D721Med (cell line): ENCODE measurements at regions not wholly inside any gene's neighbourhood (a gene's known extent, or its start where the extent isn't known, plus 50 kb on each side); places are given as distances from the start of the nearest gene placed in this dataset.

Experiments
- DNase-seq: peaks from one replicate; pipeline ENCODE4 v3.0.0; 2011; ENCODE audit warnings: low spot score; ENCODE audit not compliant: insufficient read length
- FAIRE-seq: peaks from 2 replicates; lab custom pipeline; 2011; peaks lifted over from hg19 to GRCh38; lab: Jason Lieb, UNC
- TF ChIP-seq, protein P1 (sequence below): IDR thresholded peaks from 2 replicates; pipeline ENCODE4 v1.5.1; 2012; ENCODE audit warnings: mild to moderate bottlenecking, control low read depth; ENCODE audit not compliant: insufficient read depth; ENCODE audit errors: missing control alignments

DNA sequence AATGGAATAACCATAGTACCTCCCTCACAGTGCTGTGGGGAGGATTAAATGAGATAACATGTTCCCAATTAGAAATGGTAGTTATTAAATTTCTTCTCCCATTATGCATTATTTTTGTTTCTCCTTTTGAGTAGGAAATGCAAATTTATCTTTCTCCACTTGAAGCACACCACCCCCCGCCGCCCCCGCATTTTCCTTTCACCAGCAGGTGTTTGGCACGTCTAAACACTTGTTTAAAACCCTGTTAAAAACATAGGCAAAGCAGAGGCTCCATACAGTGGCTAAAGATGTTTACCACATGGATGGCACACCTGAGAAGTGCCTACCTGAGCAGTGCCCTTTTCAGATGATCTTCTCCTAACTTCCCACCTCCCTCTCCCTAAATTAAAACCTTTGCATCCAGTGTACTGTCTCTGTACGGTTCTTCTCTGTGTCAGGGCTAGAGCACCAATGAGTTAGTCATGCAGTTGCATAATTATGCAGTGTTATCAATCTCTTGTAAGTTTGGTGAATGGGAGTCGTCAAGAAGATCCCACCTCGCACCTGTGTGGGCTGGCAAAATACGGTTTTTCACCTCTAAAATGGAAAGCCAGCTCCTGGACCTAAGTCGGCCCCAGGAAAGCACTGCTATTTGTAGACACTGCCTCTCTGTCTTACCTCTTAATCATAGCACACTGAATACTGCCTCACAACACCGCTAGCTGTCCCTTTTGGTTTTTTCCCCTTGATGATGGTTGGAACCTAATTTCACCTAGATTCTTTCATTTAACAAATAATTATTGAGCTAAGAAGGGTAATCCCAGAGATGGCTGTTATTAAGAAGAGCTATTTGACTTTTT is 122.0 kb downstream of the CT47B1 start:
- TF ChIP-seq, protein P1, sequence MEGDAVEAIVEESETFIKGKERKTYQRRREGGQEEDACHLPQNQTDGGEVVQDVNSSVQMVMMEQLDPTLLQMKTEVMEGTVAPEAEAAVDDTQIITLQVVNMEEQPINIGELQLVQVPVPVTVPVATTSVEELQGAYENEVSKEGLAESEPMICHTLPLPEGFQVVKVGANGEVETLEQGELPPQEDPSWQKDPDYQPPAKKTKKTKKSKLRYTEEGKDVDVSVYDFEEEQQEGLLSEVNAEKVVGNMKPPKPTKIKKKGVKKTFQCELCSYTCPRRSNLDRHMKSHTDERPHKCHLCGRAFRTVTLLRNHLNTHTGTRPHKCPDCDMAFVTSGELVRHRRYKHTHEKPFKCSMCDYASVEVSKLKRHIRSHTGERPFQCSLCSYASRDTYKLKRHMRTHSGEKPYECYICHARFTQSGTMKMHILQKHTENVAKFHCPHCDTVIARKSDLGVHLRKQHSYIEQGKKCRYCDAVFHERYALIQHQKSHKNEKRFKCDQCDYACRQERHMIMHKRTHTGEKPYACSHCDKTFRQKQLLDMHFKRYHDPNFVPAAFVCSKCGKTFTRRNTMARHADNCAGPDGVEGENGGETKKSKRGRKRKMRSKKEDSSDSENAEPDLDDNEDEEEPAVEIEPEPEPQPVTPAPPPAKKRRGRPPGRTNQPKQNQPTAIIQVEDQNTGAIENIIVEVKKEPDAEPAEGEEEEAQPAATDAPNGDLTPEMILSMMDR = no peak
- FAIRE-seq (no peak), DNase-seq (no peak)

DNA sequence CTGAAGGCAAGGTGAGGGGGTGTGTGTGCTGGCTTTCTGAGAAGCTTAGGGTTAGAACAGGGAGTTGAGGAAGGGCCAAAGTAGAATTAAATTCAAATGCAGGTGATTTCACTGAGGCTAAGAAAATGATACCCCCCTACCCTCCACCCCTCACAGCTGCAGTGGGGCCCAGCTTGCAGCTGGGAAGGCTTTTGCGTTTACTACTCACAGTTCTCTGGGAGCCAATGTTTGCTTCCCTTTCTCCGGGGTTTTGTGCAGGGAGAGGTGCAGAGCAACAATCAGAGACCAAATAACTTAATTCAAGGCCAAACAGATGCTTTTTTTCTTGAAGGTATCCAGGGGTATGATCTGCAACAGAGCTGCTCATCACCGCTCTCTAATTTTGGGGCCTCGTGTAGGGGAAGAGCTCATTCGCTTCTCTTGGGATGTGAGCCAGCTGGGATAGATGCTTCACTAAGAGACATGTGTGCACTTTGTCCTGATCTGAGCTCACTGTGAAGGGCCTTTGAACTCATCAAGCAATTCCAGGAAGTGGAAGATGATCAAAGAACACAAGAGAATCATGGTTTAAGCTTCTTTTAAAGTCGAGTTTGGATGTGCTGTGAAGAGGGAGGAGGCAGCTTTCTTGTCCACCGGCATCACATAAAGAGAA is 122.7 kb upstream of the C1GALT1C1 start:
- FAIRE-seq (no peak), DNase-seq (no peak)
- TF ChIP-seq, protein P1 = no peak

DNA sequence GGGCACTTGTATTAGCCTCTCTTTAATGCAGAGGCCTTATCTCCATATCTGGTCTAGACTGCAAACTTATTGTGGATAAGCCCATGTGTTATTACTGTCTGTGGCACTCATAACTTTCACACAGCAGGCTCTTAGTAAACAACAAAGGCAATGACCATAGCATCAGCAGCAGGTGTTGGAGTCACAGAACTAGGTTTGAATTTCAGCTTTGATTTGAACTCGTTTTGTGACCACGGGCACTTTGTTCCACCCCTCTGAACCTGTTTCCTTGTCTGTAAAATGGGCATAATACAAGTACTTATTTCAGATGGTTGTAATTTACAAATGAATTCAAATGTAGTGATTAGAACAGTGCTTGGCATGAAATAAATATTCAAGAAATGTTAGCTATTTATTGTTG is 121.8 kb upstream of the C1GALT1C1 start:
- DNase-seq = no peak
- FAIRE-seq = no peak
- TF ChIP-seq, protein P1 = no peak

DNA sequence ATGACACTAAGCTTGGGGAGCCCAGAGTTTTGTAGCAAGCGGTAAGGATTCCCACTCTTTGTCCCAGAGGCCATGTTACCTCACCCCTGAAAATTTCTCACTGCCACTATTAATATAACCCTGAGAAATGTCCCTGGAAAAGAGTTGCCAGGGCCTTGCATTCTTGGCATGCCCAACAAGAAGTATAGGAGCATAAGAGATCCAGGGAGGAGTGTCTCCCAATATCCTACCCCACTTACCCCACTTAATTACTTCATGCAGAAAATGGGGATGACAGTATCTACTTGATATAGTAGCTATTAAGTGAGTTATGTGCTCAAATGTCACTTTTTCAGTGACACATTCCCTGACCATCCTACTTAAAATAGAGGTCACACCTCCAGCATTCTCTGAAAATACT is 120.5 kb upstream of the C1GALT1C1 start:
- TF ChIP-seq, protein P1 = no peak
- FAIRE-seq = no peak

DNA sequence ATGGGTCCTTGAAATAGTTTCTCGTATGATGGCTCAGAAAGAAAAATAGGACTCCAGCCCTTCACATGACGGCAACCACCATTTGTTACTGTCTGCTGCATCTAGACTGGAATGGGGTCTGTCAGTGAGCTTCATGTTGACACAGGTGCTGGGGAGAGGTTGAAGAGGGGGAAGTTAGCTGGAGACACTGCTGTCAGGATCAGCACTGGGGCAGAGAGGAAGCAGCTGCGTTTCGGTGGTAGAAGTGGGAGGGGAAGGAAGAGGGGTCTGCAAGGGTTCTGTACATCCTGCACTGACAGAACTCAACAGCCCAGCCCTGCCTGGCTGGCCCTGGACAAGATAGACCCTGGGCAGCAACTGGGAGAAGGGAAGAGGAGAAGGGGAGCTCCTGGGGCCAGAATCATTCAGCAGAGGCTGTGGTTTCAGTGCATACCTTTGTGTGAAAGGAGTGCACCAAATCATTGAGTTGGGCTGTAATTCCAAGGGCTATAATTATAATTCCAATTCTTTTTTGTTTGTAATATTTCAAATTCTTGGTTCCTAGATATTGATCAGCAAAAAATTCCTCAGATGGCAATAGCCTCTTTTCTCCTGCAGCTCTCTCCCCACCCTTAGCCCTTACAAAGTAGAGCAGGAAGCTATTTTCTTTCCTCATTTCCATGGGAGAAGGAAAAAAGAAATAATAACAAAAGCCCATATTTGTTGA is 119.4 kb upstream of the C1GALT1C1 start:
- FAIRE-seq (no peak), DNase-seq (no peak)
- TF ChIP-seq, protein P1 = no peak

More for the DNA sequence above, 120.5 kb upstream of the C1GALT1C1 start:
- DNase-seq = no peak

DNA sequence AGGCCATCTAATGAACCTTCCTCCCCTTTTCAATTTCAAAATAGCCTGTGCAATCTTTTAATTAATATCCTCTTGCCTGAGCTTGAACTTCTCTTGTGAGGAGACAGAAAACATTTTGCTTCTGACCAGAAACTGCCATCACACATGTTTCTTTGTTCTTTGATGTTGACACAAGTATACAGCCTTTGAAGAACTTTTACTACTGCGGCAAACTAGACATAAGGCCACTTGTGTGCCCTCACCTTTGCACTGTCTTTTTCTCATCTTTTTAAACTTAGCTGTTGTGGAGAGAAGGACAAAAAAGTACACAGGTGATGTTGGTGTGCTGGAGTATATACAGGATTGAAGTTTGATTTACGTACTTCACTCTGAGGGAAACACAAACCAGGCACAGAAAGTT is 116.3 kb upstream of the C1GALT1C1 start:
- FAIRE-seq (no peak), DNase-seq (no peak)
- TF ChIP-seq, protein P1 = no peak
